GM12801 (cell line): ENCODE measurements at regions not wholly inside any gene's neighbourhood (a gene's known extent, or its start where the extent isn't known, plus 50 kb on each side); places are given as distances from the start of the nearest gene placed in this dataset.

Experiments used
- CTCF ChIP-seq: IDR thresholded peaks from one replicate; pipeline ENCODE4 v1.5.1; 2011; ENCODE audit warnings: control low read depth; ENCODE audit not compliant: insufficient read length; ENCODE audit errors: extremely low read depth

GRCh38 chr15:91534976-91535375 is 318.5 kb upstream of the SLCO3A1 start:
- TF ChIP-seq CTCF = no peak

- TF ChIP-seq CTCF = no peak
Measured at GRCh38 chr15:91535856-91536500, 317.5 kb upstream of the SLCO3A1 start.

- TF ChIP-seq CTCF = no peak
Measured at GRCh38 chr15:91537856-91538255, 315.7 kb upstream of the SLCO3A1 start.

- TF ChIP-seq CTCF = no peak
Measured at GRCh38 chr15:91538782-91539181, 314.7 kb upstream of the SLCO3A1 start.

- TF ChIP-seq CTCF = no peak
Measured at GRCh38 chr15:91541286-91541685, 312.2 kb upstream of the SLCO3A1 start.

- TF ChIP-seq CTCF = no peak
Measured at GRCh38 chr15:91542226-91542625, 311.3 kb upstream of the SLCO3A1 start.

GRCh38 chr15:91547356-91547755 is 306.2 kb upstream of the SLCO3A1 start:
- no peak for TF ChIP-seq CTCF
